HG03060 (cell line): ENCODE measurements at regions not wholly inside any gene's neighbourhood (a gene's known extent, or its start where the extent isn't known, plus 50 kb on each side); places are given as distances from the start of the nearest gene placed in this dataset.

ENCODE experiments used
- ATAC-seq: cut with Tn5 transposase; IDR thresholded peaks from one replicate; pipeline ENCODE4 v1.9.1; 2021; ENCODE audit warnings: low read depth, moderate number of reproducible peaks; ENCODE audit not compliant: unreplicated experiment

DNA sequence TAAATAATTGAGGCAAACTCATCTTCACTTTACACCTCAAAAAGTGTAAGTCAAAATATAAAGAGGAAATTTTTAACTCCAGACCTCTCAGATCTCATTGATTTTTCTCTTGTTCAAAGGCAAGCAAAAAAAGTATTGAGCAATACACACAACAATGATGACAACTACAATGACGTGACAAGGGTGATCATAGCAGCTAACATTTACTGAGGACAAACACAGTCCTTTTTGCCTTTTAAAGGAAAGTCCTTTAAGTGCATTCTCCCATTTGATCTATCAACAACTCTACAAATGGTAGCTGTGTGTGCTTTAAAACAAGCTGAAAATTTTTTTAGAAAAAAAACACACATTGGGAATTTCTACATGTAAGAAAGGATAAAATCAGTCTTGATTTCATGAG, 123.5 kb upstream of the CTAGE1 start:
- no peak for ATAC-seq

DNA sequence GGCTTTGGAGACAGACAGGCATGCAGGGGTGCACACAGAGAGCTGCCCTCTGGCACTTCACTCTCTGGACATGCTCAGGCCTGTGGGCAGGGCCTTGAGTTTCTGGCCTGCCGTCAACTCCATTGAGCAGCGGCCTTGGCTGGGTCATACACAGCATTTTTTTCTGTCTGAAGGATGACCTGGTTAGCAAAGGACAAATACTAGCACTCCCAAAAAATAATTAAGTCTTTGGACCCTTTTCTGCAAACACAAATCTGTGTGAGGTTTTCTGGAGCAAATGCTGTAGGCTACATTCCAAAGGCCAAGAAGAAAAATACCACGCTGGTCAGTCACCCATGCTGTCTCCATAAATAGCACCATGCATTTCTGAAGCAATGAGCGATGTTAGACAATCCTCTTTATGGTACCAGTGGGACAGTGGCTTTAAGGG, 124.7 kb upstream of the CTAGE1 start:
- ATAC-seq: no peak

DNA sequence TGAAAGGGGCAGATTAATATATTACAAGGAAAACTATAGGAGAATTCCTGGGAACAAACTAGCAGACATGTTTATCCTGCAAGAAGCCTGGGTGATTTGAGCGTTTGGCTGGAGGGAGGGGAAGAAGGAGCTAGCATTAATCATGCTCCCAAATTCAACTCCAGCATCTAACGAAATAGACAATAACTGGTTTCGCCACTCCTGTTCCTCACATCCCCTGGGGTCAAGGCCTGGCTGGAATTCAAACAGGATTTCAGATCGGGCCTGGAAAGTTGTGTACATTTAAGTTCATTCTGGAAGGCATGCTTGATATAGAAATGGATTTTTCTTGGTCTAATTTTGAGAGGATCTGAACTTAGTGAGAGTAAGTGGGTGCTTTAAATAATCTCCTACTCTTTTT, 126.1 kb upstream of the CTAGE1 start:
- no peak for ATAC-seq

DNA sequence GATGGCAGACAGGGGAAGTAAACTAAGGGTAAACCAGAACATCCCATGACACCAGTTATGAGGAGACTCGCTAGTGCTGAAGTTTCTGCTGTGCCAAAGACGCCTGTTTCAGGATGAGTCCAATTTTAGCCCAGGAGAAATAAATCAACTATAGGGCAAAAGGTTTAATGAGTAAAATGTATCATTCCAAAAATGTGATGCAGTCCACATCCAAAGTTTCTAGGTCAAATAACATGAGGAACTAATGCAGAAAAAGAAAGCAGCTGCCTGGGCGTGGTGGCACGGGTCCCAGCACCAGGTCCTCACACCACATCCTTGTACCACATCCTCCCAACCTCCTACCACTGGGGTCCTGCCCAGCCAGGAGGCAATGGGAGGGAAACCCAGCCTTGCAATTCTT, 126.9 kb upstream of the CTAGE1 start:
- no peak for ATAC-seq

DNA sequence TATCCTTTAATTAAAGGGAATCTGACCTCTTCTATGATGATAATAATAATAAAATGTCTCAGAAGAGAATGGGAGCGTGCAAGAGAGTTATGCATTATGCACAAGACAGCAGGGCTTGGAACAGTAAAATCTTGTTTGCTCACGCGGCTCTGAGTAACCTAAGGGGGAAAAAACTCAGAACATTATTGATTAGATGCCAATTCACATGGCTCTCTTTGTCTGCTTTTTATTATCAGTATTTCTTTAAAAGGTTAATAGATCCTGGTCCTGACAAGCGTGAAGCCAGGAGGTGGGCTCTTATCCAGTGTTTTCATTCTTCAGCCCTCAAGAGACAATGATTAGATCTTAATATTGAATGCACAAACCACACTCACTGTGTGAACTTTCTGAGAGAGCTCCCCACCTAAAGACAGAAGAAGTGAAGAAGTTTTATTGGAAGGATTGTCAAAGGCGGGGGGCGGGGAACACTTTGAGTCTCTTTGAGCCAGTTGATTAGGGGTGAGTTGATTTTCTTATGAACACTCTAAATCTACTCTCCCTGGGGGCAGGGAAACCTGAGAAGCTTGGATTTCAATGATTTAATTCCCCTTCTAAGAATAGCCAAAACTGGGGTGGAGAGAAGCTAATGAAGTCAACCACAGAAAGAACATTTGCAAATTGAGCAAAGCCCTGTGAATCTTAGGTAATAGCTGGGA, 127.5 kb upstream of the CTAGE1 start:
- no peak for ATAC-seq

DNA sequence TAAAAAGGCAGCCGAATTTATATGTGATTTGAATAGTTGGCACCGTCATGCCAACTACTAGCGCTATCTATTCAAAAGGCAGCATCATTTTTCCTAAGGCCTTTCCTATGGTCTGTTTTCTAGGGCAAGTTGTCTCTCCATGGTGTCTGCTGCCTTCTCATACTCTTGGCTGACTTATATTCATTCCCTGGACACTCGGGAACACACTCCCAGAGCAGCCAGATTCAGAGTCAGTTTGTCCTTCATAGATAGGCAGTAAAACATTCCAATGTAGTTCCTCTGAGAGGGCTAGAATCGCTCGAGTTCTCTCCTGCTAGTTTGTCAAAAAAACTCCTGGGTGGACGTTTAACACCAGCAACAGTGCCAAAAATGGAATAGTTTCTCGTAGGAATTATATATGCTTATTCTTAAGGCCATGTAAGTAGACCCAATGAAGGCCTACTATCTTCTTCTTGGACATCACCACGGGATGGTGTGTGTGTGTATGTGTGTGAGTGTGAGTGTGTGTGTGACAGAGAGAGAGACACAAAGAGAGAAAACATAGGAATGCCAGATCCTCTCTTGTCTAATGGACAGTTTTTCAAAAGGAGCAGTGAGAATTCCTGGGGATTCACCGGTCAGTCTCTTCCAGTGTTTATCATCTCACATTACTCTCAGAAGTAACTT, 129.3 kb upstream of the CTAGE1 start:
- no peak for ATAC-seq

DNA sequence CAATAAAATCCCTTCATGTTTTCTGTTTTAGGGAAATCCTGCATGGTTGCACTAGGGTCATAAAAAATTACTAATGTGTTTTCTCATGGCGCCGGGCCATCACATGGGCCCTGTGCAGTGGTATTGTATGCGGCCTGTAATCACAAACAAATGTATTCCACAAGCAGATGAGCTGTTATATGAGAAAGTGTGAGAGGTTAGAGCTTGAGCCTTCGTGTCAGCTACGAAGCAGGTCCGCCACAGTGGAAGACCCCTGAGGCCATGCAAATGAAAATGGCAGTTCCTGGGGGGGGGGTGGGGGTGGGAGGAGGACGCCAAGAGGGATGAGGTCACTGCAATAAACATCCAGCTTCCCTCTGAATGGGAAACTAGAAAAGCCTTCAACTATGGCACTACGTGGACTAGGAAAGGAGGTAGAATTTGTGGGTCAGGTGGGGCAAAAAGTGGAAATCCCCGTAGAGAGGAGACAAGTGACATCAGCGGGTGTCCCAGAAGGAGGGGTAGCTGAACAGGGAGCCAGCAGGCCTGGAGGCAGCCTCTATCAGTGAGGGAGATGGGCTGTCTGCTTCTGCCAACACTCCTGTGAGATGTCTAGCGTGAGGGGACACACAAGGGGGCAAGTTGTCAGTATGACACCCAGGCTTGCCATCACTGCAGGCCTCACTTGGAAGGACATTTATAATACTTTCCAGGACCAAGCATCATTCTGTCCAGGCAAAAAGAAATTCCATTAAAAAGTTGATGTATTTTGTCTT, 130.3 kb upstream of the CTAGE1 start:
- ATAC-seq: no peak

DNA sequence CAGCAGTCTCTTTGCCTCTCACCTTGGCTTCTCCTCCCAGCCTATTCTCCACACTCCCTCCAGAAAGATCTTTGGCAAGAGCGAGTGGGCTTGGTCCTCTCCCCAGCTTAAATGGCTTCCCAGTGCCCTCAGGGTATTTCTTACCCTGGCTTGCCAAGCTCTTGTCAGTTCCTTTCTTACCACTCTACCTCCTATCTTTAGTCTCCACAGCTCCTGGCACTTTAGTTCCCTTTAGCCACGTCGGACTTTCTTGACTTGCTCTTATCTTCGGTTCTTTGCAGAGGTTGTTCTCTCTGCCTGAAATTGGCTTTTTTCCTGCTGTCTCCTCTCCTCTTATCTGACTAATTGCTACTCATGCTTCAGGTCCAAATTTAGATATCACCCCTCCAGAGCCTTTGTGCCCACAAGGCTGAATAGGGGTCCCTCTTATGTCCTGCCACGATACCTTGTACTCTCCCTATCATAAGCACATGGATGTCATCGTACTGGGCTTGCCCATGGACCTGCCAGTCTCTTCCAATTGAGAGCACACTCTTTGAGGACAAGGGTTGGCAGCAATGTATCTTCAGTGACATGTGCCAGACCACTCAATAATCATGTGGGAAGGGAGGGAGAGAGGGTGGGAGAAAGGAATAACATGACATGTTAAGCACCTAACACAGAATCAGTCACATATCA, 131.7 kb upstream of the CTAGE1 start:
- ATAC-seq: no peak

DNA sequence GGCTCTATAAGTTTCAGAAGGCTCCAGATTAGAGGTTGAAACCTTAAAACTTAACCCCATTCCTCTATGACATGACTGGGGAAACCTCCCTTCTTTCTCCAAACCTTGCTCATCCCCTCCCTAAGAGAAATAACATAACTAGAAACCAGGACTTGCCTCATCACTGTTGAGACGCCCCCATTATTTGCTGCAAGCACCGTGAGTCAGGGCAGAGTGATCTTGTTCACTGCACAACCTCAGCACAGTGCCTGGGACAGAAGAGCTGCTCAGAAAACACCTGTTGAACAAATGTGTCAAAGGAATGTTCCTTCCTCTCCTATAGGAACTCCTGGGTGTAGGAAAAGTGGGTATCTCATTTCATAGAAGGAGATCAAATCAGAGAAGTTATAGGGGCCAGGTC, 132.7 kb upstream of the CTAGE1 start:
- ATAC-seq: no peak

DNA sequence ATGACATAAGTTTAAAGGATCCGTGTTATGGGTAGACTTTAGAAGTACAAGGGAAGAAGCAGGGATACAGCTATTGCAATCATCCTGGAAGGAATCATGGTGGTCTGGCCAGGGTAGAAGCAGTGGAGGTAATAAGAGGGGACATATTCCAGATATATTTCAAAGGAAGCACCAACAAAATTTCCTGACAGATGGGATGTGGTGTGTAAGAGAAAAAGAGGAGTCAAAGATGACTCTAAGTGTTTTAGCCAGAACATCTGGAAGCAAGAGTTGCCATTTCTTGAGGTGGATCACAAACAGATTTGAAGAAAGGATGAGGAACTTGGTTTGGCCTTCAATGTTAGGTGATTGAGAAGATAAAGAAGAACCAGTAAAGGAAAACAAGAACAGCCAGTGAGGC, 133.1 kb upstream of the CTAGE1 start:
- ATAC-seq: no peak

DNA sequence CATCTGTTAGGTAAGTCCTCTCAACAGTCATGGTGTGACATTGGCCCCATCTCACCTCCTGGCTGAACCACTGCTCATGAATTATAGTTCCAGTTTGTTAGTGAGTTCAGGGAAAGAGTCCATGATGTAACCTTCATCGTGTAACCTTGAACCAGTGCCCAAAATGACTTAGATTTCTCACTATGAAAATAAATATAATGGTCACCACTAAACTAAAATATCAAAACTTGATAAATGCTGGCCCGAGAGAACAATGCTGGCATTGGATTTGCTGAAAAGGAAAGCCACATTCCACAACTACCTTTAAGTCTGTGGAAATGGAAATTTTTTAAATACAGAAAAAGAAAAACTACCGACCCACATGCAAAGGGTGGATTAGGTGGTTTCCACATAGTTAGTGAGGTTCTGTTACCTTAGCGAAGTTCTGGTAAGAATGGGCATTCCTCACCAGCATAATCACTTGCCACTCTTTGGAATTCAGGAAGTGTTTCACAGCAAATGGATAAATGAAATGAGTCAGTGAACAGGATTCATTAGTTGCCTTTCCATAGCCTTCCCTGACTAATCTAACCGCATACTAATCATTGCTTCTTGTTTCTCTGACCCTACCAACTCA, 133.9 kb upstream of the CTAGE1 start:
- ATAC-seq: no peak

DNA sequence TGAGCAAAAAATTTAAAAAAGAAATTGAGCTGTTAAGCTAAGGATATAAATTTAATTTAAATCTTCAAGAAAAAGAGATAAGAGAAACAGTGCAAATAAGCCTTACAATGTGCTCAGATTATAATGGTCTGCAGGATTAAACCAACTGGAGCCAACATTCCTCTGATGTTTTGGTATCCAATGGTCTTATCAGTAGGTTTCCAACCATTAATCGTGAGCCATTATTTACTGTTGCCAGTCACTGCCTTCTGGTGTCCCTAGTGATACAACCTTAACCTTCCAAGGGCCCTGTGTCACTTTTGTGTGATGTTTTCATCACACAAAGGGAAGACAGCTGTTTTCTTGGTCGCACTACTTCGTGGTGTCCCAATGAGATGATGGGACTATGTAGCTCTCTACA, 134.5 kb upstream of the CTAGE1 start:
- no peak for ATAC-seq

DNA sequence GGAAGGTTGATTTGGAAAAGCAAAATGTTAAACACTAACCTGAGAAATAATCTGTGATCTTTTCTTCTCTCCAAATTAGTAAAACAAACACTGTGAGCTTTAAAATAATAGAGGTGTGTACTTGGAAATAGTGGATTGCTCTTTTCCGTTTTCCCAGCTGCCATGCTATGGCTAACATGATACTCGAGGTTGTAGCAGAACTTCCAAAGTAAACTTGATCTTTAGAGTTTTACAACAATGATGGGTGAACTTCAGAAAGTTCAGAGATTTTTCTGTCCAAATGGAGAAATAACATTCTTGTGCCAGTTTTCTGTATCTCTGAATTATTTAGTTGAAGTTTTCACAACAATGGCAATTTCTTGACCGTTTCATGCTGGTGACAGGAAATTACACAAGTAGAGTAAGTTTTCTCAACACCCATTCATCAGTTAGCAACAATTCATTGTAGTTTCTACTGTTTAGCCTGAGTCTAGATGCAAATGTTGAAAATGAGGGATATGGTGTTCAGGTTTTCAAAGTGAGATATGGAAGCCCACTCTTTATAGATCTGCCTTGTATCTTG, 135.3 kb upstream of the CTAGE1 start:
- ATAC-seq: no peak

DNA sequence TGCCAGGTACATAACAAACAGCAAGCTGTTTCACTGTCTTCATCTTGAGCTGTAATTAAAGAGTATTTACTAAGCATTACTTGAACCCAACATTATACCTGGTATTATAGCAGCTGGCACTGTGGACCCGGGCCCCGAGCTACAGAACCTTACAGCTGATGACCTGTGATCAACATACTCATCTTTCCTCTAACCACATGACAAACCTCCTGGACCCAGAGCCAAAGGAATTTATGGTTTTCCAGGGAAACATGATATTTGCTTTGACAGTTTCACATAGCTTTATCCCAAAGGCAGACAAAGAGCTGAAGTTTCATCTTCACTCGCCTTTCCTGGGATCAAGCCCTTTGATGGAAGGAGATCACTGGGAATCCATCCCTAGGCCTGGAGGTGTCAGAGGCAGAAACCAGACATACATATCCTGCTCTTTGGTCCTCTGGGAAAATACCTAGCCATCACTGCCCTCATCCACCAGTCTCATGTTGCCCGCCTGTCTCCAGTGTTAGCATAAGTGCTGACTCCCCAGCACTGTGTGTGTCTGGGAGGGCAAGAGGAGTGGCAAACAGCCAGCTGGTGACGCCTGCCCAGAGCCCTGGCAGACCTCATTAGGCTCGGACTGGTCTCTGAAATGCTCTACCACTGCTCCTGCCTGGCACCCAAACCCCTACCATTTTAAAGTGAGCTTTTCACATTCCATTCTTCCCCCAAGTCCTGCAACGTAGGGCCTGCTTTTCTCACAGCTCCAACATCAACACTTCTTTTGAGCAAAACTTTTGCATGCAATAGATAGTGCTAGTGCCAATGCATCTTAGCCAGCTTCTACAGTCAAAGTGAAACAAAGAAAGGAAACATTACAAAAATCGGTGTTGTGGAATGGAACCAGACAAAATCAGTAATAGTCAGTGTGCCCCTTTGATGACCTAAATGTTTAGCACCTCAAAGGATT, 138.8 kb upstream of the CTAGE1 start:
- no peak for ATAC-seq

DNA sequence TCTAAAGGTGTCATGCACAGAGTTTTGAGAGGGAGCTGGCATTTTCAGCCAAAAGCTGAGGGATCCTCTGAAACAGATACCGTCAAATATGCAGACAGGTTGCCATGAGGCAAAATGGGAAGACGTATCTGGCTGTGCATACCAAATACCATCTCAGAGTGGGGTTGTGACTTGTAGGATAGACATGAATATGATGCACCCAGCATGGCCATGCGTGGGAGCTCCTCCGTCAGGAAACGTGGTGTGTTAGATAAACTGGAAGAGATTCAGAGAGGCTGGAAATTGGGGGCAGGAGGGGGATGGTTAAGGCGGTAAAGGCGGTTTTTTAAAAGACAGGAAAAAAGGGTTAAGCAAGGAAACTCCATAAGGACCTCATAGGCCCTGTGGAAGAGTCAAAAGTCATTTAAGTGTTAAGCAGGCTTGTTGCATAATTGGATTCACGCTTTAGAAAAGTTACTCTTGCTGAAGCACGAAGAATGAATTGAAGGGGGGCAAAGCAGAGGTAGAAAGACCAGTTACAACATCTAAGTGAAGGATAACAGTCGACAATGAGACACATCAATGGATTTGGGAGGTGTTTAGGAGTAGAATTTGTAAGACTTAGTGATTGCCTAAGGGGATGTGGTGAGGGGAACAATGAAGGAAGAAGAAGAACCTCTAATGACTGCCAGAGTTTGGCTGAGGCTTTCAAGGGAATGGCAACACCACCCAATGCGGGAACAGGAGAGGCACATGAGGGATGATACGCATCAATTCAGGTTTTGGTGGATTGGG, 139.6 kb upstream of the CTAGE1 start:
- no peak for ATAC-seq

DNA sequence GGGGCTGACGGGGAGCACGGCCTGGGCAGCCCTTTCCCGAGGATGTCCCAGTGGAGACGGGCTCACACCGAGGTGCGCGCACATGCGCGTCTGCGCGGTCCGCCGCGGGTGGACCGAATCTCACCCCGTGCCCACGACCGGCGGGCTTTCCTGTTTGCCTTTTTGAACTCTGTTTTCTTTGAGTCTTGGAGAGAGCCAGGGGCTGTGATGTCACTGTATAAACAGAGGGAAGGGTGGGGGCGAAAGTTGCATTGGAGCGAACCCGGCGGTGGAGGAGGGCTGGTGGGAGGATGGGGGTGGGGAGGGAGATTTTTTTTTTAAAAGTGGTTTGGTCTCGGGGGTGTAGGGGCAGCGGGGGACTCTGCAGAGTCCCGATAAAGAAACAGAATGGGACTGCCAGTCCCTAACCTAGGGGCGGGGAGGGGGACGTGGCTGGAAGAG, 141.2 kb upstream of the CTAGE1 start:
- ATAC-seq: no peak

DNA sequence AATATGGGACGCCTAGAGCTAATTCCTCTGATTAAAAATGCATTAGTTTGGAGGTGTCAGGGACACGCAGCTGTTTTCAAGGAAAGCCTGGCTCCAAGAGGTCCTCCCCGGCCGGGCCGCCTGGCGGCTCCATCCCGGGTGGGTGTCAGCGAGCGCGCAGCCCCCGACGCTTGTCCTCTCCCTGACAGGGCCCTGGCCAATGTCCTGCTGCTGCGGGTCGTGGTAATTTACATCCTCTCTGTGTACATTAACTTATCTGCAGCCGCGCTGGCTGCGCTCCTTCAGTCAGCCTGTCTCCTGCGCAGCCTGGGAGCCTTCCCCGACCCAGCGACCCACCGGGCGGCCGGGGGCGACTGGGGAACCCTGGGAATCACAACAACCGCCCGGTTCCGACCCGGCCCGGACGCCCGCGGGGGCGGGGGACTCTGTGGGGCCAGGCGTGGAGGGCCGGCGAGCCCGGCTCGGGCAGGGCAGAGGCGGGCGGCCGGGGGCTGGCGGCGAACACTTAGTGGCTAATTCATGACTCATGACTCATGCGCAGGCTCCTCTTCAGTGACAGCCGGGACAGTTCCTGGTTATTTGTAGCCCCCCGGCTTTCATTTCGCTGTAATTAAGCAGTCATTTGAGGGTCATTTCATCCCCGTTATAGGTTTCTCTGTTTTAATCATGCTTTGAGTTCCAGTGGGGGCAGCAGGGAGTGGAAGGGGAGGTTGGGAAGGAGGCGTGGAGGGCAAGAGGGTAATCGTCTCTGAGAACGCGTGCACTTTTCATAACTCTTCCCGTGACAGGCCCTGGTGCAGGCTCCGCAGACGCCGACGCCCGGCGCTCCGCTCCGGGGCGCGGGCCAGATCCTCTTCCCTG, 141.9 kb upstream of the CTAGE1 start:
- ATAC-seq: no peak

DNA sequence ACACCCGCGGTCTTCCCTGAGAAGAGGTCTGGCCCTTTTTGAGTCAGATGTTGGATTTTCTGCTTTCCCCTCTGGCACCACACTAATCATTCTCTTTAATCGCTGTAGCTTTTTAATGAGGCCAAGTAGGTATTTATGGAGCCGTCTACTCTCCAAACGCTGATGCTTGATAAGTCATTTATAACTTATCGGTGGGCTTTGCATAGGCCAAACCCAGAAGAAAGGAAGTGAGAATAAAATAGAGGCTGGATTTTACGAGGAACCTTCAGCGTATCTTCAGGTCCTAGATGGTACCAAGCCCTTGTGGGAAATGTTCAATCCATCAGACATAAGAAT, 142.5 kb upstream of the CTAGE1 start:
- no peak for ATAC-seq
